ENCODE measurements at regions not wholly inside any gene's neighbourhood (a gene's known extent, or its start where the extent isn't known, plus 50 kb on each side); places are given as distances from the start of the nearest gene placed in this dataset.

DNA sequence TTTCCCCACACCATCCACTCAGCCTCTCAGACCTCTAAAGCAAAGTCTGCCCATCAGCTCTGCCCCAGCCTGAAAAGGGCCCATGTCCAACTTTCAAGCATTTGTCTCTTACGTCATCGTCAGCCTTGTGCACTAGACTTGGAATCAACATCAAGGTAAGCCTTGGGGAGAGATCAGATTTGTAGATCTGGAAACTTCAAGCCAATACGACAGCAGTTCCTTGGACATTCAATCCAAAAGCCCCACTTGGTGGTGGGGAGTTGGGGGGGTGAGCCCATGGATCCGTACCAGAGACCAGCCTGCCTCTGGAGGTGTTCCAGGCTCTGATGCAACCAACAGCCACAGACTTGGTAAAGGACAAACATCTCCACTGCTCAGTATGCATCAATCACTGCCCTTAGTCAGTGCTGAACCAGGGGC, 206.8 kb upstream of the MEIS1 start:
- no peaks in the 10 kb centered on the region for H4K20me1 ChIP-seq (ENCODE audit: insufficient read depth, low read length)
- no TSS peak for BruUV-seq (replicated peaks)
- no peaks in the 10 kb centered on the region for H3K36me3 ChIP-seq (ENCODE audit: control insufficient read depth, insufficient read depth, low read length)
- CTCF ChIA-PET = no interaction called here
- no peak overlapping the region for H2BK15ac ChIP-seq (ENCODE audit: low read depth, low read length)
- H2BK120ac ChIP-seq (ENCODE audit: low read depth, low read length) = no peak overlapping the region
- no peak overlapping the region for H3K4ac ChIP-seq (ENCODE audit: low read depth, low read length)
- no peaks in the 10 kb centered on the region for H3K4me1 ChIP-seq (ENCODE audit: control insufficient read depth, insufficient read depth, low read length)
- no peak overlapping the region for H3K4me2 ChIP-seq (ENCODE audit: low read depth, low read length)
- DNase-seq (no peak), ATAC-seq (ENCODE audit: low read depth) (no peak)
- no peaks in the 10 kb centered on the region for H3K9me1 ChIP-seq (ENCODE audit: insufficient read depth, low read length)
- H3K9ac ChIP-seq (ENCODE audit: low read depth, low read length) = no peak overlapping the region
- dilution Hi-C loops (cut with HindIII; ENCODE audit: low sequenced_read_pairs, unreplicated experiment) = no loop called here
- H3K14ac ChIP-seq (replicated peaks; ENCODE audit: low read depth, low read length) = no peak overlapping the region
- H3K23ac ChIP-seq (ENCODE audit: low read depth, low read length) = no peak overlapping the region
- no peak overlapping the region for H2AK9ac ChIP-seq (replicated peaks; ENCODE audit: low read depth, low read length, poor library complexity)
- POLR2A ChIA-PET (ENCODE audit: unreplicated experiment) = no interaction called here
- H3K4me3 ChIP-seq (ENCODE audit: insufficient read depth, low read depth, low read length) = no peak overlapping the region
- H3K27me3 ChIP-seq (ENCODE audit: control insufficient read depth, insufficient read depth, low read length) = no peaks in the 10 kb centered on the region
- no peak overlapping the region for H2AK5ac ChIP-seq (ENCODE audit: low read depth, low read length)
- no peak overlapping the region for H3K27ac ChIP-seq (ENCODE audit: insufficient read depth, low read length)
- no peak overlapping the region for H4K8ac ChIP-seq (ENCODE audit: low read depth in 2 of 2, low read length in 2 of 2)
- H2BK20ac ChIP-seq (ENCODE audit: low read depth, low read length) = no peak overlapping the region
- intact Hi-C loops (cut with micrococcal nuclease) = no loop called here
- H3K18ac ChIP-seq (ENCODE audit: low read depth, low read length) = no peak overlapping the region
- H3K9me3 ChIP-seq (ENCODE audit: control insufficient read depth, insufficient read depth, low read length) = no peaks in the 10 kb centered on the region
- H2AFZ ChIP-seq (replicated peaks; ENCODE audit: low read length, poor library complexity) = no peak overlapping the region
- in situ Hi-C loops (cut with MboI; ENCODE audit: low sequenced_read_pairs) = no loop called here
- no peak overlapping the region for H4K91ac ChIP-seq (ENCODE audit: insufficient read depth, low read depth, low read length)
- no peaks in the 10 kb centered on the region for H3K79me1 ChIP-seq (ENCODE audit: low read depth in 1 of 2, low read length in 2 of 2)
- no CpG with 5 or more reads among the region's 4 CpGs for WGBS, 2 experiments (ENCODE audit: extremely low coverage in 2 of 2, insufficient read length in 1 of 2)
- no peak overlapping the region for H2BK5ac ChIP-seq (ENCODE audit: low read depth, low read length, poor library complexity, severe bottlenecking)
- TF ChIP-seq RCOR1 (IDR thresholded peaks at IDR 0.05; ENCODE audit: insufficient replicate concordance, low read length) (no peak), MXI1 (IDR thresholded peaks at IDR 0.05; ENCODE audit: borderline replicate concordance, low read depth, low read length) (no peak), FOS (IDR thresholded peaks at IDR 0.05; ENCODE audit: low read depth, low read length) (no peak), CTCF (conservative IDR thresholded peaks at IDR 0.05; ENCODE audit: low read depth, low read length) (no peak), BHLHE40 (IDR thresholded peaks at IDR 0.05; ENCODE audit: low read depth, low read length) (no peak), CHD1 (IDR thresholded peaks at IDR 0.05; ENCODE audit: low read depth, low read length) (no peak), MAFK (IDR thresholded peaks at IDR 0.05; ENCODE audit: low read depth, low read length) (no peak), CEBPB (IDR thresholded peaks at IDR 0.05; ENCODE audit: low read depth, low read length) (no peak), NFE2L2 (IDR thresholded peaks at IDR 0.05; ENCODE audit: low read depth, low read length) (no peak), RFX5 (IDR thresholded peaks at IDR 0.05; ENCODE audit: low read depth, low read length) (no peak), SMC3 (IDR thresholded peaks at IDR 0.05; ENCODE audit: low read depth, low read length) (no peak), MAZ (IDR thresholded peaks at IDR 0.05; ENCODE audit: borderline replicate concordance, low read depth, low read length) (no peak)
- no peak overlapping the region for H4K5ac ChIP-seq (ENCODE audit: low read depth, low read length)
- H3K56ac ChIP-seq (ENCODE audit: extremely low read depth, insufficient read depth, low read length) = no peak overlapping the region

Measured in IMR-90 (cell line).